Forelimb muscle (tissue), 1 donor: ENCODE measurements at regions not wholly inside any gene's neighbourhood (a gene's known extent, or its start where the extent isn't known, plus 50 kb on each side); places are given as distances from the start of the nearest gene placed in this dataset.

Source experiments
- DNase-seq: peaks from one replicate; pipeline ENCODE4 v3.0.0-alpha.2; 2013; ENCODE audit warnings: low read depth

GRCh38 chr15:69735121-69735520 lies 282.5 kb downstream of the RPLP1 start:
- DNase-seq, result no peak

- DNase-seq, result no peak
These were observed 283.5 kb downstream of the RPLP1 start for GRCh38 chr15:69736161-69736560.

- no peak for DNase-seq
These were observed 285.3 kb downstream of the RPLP1 start for GRCh38 chr15:69737916-69738315.

- no peak for DNase-seq
These were observed 288.1 kb downstream of the RPLP1 start for GRCh38 chr15:69740684-69741083.

GRCh38 chr15:69742361-69742760 lies 289.7 kb downstream of the RPLP1 start:
- no peak for DNase-seq

GRCh38 chr15:69743091-69743490 lies 290.5 kb downstream of the RPLP1 start:
- no peak for DNase-seq

- DNase-seq, result no peak
These were observed 292.0 kb downstream of the RPLP1 start for GRCh38 chr15:69744391-69745162.

GRCh38 chr15:69747193-69747592 lies 294.6 kb downstream of the RPLP1 start:
- DNase-seq, result no peak

GRCh38 chr15:69748131-69748530 lies 295.5 kb downstream of the RPLP1 start:
- no peak for DNase-seq

GRCh38 chr15:69748576-69749185 lies 296.1 kb downstream of the RPLP1 start:
- DNase-seq, result no peak

- DNase-seq, result no peak
These were observed 296.7 kb downstream of the RPLP1 start for GRCh38 chr15:69749274-69749673.

GRCh38 chr15:69749797-69750196 lies 297.2 kb downstream of the RPLP1 start:
- DNase-seq, result no peak

GRCh38 chr15:69750253-69750652 lies 297.6 kb downstream of the RPLP1 start:
- no peak for DNase-seq

- DNase-seq, result no peak
These were observed 298.5 kb downstream of the RPLP1 start for GRCh38 chr15:69751147-69751546.

- no peak for DNase-seq
These were observed 298.9 kb downstream of the RPLP1 start for GRCh38 chr15:69751566-69751965.

- DNase-seq, result no peak
These were observed 301.2 kb downstream of the RPLP1 start for GRCh38 chr15:69753867-69754266.

GRCh38 chr15:69754313-69754712 lies 301.7 kb downstream of the RPLP1 start:
- no peak for DNase-seq

GRCh38 chr15:69755551-69756310 lies 303.1 kb downstream of the RPLP1 start:
- DNase-seq, result no peak

GRCh38 chr15:69756440-69756839 lies 303.8 kb downstream of the RPLP1 start:
- DNase-seq, result no peak

- DNase-seq, result no peak
These were observed 304.6 kb downstream of the RPLP1 start for GRCh38 chr15:69757186-69757585.

GRCh38 chr15:69758291-69758771 lies 305.7 kb downstream of the RPLP1 start:
- DNase-seq, result no peak
